ENCODE measurements at regions not wholly inside any gene's neighbourhood (a gene's known extent, or its start where the extent isn't known, plus 50 kb on each side); places are given as distances from the start of the nearest gene placed in this dataset.

GRCh38 chr1:63023637-63024036 lies 239.7 kb downstream of the ATG4C start:
- TF ChIP-seq CTCF (IDR thresholded peaks at IDR 0.05; ENCODE audit: insufficient read depth, low read length) (no peak), POLR2AphosphoS5 (IDR thresholded peaks at IDR 0.05; ENCODE audit: low read depth) (no peak)
